ENCODE measurements at regions not wholly inside any gene's neighbourhood (a gene's known extent, or its start where the extent isn't known, plus 50 kb on each side); places are given as distances from the start of the nearest gene placed in this dataset.

DNA sequence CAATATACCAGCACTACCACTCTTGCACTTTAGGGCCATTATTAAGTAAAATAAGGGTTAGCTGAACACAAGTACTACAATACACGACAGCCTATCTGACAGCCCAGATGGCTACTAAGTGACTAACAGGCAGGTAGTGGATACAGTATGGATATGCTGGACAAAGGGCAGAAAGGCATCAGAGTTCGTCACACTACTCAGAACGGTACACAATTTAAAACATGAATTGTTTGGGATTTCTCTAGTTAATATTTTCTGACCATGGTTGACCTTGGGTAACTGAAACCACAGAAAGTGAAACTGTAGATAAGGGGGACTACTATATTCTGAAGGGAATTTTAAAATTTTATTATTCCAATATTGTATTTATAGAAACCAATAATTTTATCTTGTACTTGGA is 101.3 kb upstream of the SKAP2 start:
- H2AFZ ChIP-seq (ENCODE audit: insufficient read depth, low read depth, low read length, poor library complexity, severe bottlenecking) = no peak overlapping the region
- no peaks in the 10 kb centered on the region for H3K36me3 ChIP-seq (replicated peaks in 1 of 2; ENCODE audit: control extremely low read depth in 1 of 2, control insufficient read depth in 1 of 2, extremely low read depth in 1 of 2, insufficient read depth in 2 of 2, low read length in 1 of 2)
- H3K9ac ChIP-seq (ENCODE audit: low read length) = no peak overlapping the region
- no peaks in the 10 kb centered on the region for H3K9me3 ChIP-seq (ENCODE audit: control extremely low read depth in 1 of 3, control insufficient read depth in 2 of 3, insufficient read depth in 1 of 3, low read length in 2 of 3)
- no peaks in the 10 kb centered on the region for H3K27me3 ChIP-seq (replicated peaks in 1 of 4; ENCODE audit: control extremely low read depth in 1 of 4, control insufficient read depth in 3 of 4, insufficient read depth in 4 of 4, low read length in 3 of 4)
- ChIA-PET POLR2A (no interaction called here), CTCF (no interaction called here)
- DNase-seq (no peak), ATAC-seq (ENCODE audit: low read depth) (no peak)
- no peak overlapping the region for H3K27ac ChIP-seq (ENCODE audit: low read length in 2 of 2)
- no peaks in the 10 kb centered on the region for H4K20me1 ChIP-seq (ENCODE audit: control insufficient read depth, insufficient read depth, low read length, poor library complexity, severe bottlenecking)
- no peaks in the 10 kb centered on the region for H3K79me2 ChIP-seq (ENCODE audit: control insufficient read depth, insufficient read depth, low read length)
- peaks cover 0 to 6% of the 10 kb centered on the region in 2 donors for H3K4me1 ChIP-seq (ENCODE audit: control insufficient read depth in 2 of 2, insufficient read depth in 2 of 2, low read length in 2 of 2)
- Mint-ChIP-seq H3K27me3 (peaks cover 2% of the 10 kb centered on the region), H3K4me3 (no peak overlapping the region), H3K27ac (no peak overlapping the region), H3K4me1 (peaks cover 12% of the 10 kb centered on the region), H3K9me3 (ENCODE audit: insufficient read depth) (peaks cover under 1% of the 10 kb centered on the region)
- H3K4me2 ChIP-seq (replicated peaks; ENCODE audit: low read depth, low read length, poor library complexity, severe bottlenecking) = no peak overlapping the region
- H3K4me3 ChIP-seq (ENCODE audit: control extremely low read depth in 1 of 5, extremely low read depth in 1 of 5, insufficient read depth in 1 of 5, low read depth in 2 of 5, low read length in 4 of 5) = no peak overlapping the region
- intact Hi-C loops (cut with micrococcal nuclease) = no loop called here
- TF ChIP-seq EZH2 (IDR thresholded peaks at IDR 0.05; ENCODE audit: borderline replicate concordance, insufficient read depth, low read depth, low read length, poor library complexity, severe bottlenecking) = no peak
- TF ChIP-seq, protein P1, sequence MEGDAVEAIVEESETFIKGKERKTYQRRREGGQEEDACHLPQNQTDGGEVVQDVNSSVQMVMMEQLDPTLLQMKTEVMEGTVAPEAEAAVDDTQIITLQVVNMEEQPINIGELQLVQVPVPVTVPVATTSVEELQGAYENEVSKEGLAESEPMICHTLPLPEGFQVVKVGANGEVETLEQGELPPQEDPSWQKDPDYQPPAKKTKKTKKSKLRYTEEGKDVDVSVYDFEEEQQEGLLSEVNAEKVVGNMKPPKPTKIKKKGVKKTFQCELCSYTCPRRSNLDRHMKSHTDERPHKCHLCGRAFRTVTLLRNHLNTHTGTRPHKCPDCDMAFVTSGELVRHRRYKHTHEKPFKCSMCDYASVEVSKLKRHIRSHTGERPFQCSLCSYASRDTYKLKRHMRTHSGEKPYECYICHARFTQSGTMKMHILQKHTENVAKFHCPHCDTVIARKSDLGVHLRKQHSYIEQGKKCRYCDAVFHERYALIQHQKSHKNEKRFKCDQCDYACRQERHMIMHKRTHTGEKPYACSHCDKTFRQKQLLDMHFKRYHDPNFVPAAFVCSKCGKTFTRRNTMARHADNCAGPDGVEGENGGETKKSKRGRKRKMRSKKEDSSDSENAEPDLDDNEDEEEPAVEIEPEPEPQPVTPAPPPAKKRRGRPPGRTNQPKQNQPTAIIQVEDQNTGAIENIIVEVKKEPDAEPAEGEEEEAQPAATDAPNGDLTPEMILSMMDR (IDR thresholded peaks at IDR 0.05) = no peak
- WGBS (ENCODE audit: insufficient coverage) = 100% methylated on average over 2 of the region's 3 CpGs

DNA sequence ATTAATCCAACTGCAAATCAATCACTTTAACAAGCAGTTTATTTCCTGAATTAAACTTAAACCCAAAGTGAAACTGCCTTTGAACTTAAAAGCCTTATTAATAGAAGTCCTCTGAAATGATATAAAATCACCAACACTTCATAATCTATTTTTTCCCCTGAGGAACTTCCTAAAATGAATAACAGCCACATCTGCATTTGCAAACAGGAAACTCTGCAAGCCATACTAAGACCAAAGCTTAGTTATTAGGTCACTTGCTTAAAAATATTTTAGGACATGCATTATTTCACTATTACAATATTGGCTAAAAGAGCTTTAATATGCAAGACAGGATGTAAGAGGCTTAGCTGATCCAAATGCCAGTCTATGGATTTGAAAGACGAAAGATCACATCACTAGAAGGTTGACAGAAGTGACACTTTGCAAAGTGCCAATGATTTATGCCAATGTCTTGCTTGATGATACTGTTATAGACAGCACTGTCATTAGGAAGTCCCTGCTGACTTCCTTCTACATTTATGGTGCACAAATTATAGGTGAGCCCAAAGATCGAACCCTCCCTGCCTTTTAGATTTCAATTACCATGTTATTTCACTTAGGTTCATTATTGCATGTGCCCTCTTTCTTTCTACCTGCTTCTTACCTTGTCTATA is 99.9 kb upstream of the SKAP2 start:
- no peaks in the 10 kb centered on the region for H3K36me3 ChIP-seq (replicated peaks in 1 of 2; ENCODE audit: control extremely low read depth in 1 of 2, control insufficient read depth in 1 of 2, extremely low read depth in 1 of 2, insufficient read depth in 2 of 2, low read length in 1 of 2)
- H3K27ac Mint-ChIP-seq = no peak overlapping the region
- H3K27ac ChIP-seq (ENCODE audit: low read length in 2 of 2) = no peak overlapping the region
- H3K9ac ChIP-seq (ENCODE audit: low read length) = no peak overlapping the region
- intact Hi-C loops (cut with micrococcal nuclease) = no loop called here
- 70% methylated on average over 2 of the region's 2 CpGs for WGBS (ENCODE audit: insufficient coverage)
- no peaks in the 10 kb centered on the region for H3K27me3 Mint-ChIP-seq
- TF ChIP-seq EZH2 (IDR thresholded peaks at IDR 0.05; ENCODE audit: borderline replicate concordance, insufficient read depth, low read depth, low read length, poor library complexity, severe bottlenecking) = no peak
- TF ChIP-seq, protein P1 (IDR thresholded peaks at IDR 0.05) = no peak
- DNase-seq = no peak
- H2AFZ ChIP-seq (ENCODE audit: insufficient read depth, low read depth, low read length, poor library complexity, severe bottlenecking) = no peak overlapping the region
- H3K27me3 ChIP-seq (replicated peaks in 1 of 4; ENCODE audit: control extremely low read depth in 1 of 4, control insufficient read depth in 3 of 4, insufficient read depth in 4 of 4, low read length in 3 of 4) = no peaks in the 10 kb centered on the region
- no peaks in the 10 kb centered on the region for H3K9me3 ChIP-seq (ENCODE audit: control extremely low read depth in 1 of 3, control insufficient read depth in 2 of 3, insufficient read depth in 1 of 3, low read length in 2 of 3)
- H3K79me2 ChIP-seq (ENCODE audit: control insufficient read depth, insufficient read depth, low read length) = no peaks in the 10 kb centered on the region
- no peaks in the 10 kb centered on the region for H3K9me3 Mint-ChIP-seq (ENCODE audit: insufficient read depth)
- H3K4me3 ChIP-seq (ENCODE audit: control extremely low read depth in 1 of 5, extremely low read depth in 1 of 5, insufficient read depth in 1 of 5, low read depth in 2 of 5, low read length in 4 of 5) = no peak overlapping the region
- no peak overlapping the region for H3K4me2 ChIP-seq (replicated peaks; ENCODE audit: low read depth, low read length, poor library complexity, severe bottlenecking)
- no peak for ATAC-seq (ENCODE audit: low read depth)
- CTCF ChIA-PET = no interaction called here
- no peak overlapping the region for H3K4me3 Mint-ChIP-seq
- H4K20me1 ChIP-seq (ENCODE audit: control insufficient read depth, insufficient read depth, low read length, poor library complexity, severe bottlenecking) = no peaks in the 10 kb centered on the region
- peaks cover 12% of the 10 kb centered on the region for H3K4me1 Mint-ChIP-seq
- POLR2A ChIA-PET = no interaction called here
- peaks cover 0 to 6% of the 10 kb centered on the region in 2 donors for H3K4me1 ChIP-seq (ENCODE audit: control insufficient read depth in 2 of 2, insufficient read depth in 2 of 2, low read length in 2 of 2)
